Testis (tissue), 2 donors: ENCODE measurements at regions not wholly inside any gene's neighbourhood (a gene's known extent, or its start where the extent isn't known, plus 50 kb on each side); places are given as distances from the start of the nearest gene placed in this dataset.

ENCODE experiments used
- CTCF ChIP-seq, 3 experiments: fragments of 450-650 bp in 2 of 3; fragments of 200-600 bp in 1 of 3; sonication (generic) in 1 of 3; IDR thresholded peaks; one replicate each; pipeline ENCODE4 v1.5.1; 2016 to 2019; ENCODE audit warnings: antibody characterized with exemption in 3 of 3, mild to moderate bottlenecking in 2 of 3, moderate library complexity in 1 of 3
- POLR2A ChIP-seq: fragments of 450-650 bp; IDR thresholded peaks from one replicate; pipeline ENCODE4 v1.6.1; 2017; ENCODE audit warnings: antibody characterized with exemption, mild to moderate bottlenecking, moderate library complexity

- TF ChIP-seq CTCF (IDR thresholded peaks at IDR 0.05) (no peak), POLR2A (no peak)
These were observed 86.0 kb downstream of the CDC42EP3 start for GRCh38 chr2:37585295-37585908.
